ENCODE measurements at regions not wholly inside any gene's neighbourhood (a gene's known extent, or its start where the extent isn't known, plus 50 kb on each side); places are given as distances from the start of the nearest gene placed in this dataset.

GRCh38 chr18:5091741-5092140 lies 105.3 kb downstream of the AKAIN1 start:
- DNase-seq, result no peak

- DNase-seq, result no peak
Measured at GRCh38 chr18:5075297-5075696, 121.8 kb downstream of the AKAIN1 start.

GRCh38 chr18:5073026-5073944 lies 123.8 kb downstream of the AKAIN1 start:
- DNase-seq, result peak in 1 of 2 experiments; percentile 25

GRCh38 chr18:5068851-5069250 lies 128.2 kb downstream of the AKAIN1 start:
- DNase-seq, result no peak

GRCh38 chr18:5066380-5066977 lies 130.6 kb downstream of the AKAIN1 start:
- DNase-seq, result peak; percentile 26 to 45

- DNase-seq, result no peak
Measured at GRCh38 chr18:5065615-5066014, 131.4 kb downstream of the AKAIN1 start.

GRCh38 chr18:5064841-5065370 lies 132.2 kb downstream of the AKAIN1 start:
- DNase-seq, result no peak

- no peak for DNase-seq
Measured at GRCh38 chr18:5061785-5062184, 135.3 kb downstream of the AKAIN1 start.

- DNase-seq, result no peak
Measured at GRCh38 chr18:5060543-5060942, 136.5 kb downstream of the AKAIN1 start.

- no peak for DNase-seq
Measured at GRCh38 chr18:5059696-5060032, 137.4 kb downstream of the AKAIN1 start.

- DNase-seq, result peak in 1 of 2 experiments; percentile 19
Measured at GRCh38 chr18:5058768-5059695, 138.0 kb downstream of the AKAIN1 start.

GRCh38 chr18:5057386-5058348 lies 139.4 kb downstream of the AKAIN1 start:
- DNase-seq, result peak; percentile 55 to 64

- no peak for DNase-seq
Measured at GRCh38 chr18:5052491-5052890, 144.6 kb downstream of the AKAIN1 start.

- no peak for DNase-seq
Measured at GRCh38 chr18:5051207-5051606, 145.8 kb downstream of the AKAIN1 start.

- no peak for DNase-seq
Measured at GRCh38 chr18:5049124-5049523, 147.9 kb downstream of the AKAIN1 start.

GRCh38 chr18:5040476-5040875 lies 156.6 kb downstream of the AKAIN1 start:
- DNase-seq, result no peak

GRCh38 chr18:5036523-5036922 lies 160.5 kb downstream of the AKAIN1 start:
- no peak for DNase-seq

GRCh38 chr18:5031216-5031615 lies 165.8 kb downstream of the AKAIN1 start:
- no peak for DNase-seq

- no peak for DNase-seq
Measured at GRCh38 chr18:5030636-5031035, 166.4 kb downstream of the AKAIN1 start.

GRCh38 chr18:5029592-5029991 lies 167.5 kb downstream of the AKAIN1 start:
- no peak for DNase-seq

GRCh38 chr18:5024741-5025140 lies 172.3 kb downstream of the AKAIN1 start:
- no peak for DNase-seq

- DNase-seq, result no peak
Measured at GRCh38 chr18:5021558-5021957, 175.5 kb downstream of the AKAIN1 start.
